HG03571 (cell line): ENCODE measurements at regions not wholly inside any gene's neighbourhood (a gene's known extent, or its start where the extent isn't known, plus 50 kb on each side); places are given as distances from the start of the nearest gene placed in this dataset.

Experiments used
- ATAC-seq: cut with Tn5 transposase; IDR thresholded peaks from one replicate; pipeline ENCODE4 v1.9.1; 2021; ENCODE audit not compliant: unreplicated experiment

DNA sequence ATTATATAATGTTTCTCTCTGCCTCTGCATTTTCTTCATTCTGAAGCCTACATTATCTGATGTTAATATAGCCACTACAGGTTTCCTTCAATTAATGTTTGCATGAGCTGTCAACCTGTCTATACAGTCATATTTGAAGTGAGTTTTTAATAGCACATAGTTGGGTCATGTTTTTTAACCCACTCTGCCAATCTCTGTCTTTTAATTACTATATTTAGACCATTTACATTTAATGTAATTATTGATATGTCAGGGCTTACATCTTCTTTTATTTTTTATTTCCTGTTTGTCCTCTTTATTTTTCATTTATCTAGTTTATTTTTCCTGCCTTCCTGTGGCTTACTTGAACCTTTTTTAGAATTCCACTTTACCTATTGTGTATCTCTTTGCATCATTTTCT lies 124.3 kb upstream of the PDE1C start:
- no peak for ATAC-seq

DNA sequence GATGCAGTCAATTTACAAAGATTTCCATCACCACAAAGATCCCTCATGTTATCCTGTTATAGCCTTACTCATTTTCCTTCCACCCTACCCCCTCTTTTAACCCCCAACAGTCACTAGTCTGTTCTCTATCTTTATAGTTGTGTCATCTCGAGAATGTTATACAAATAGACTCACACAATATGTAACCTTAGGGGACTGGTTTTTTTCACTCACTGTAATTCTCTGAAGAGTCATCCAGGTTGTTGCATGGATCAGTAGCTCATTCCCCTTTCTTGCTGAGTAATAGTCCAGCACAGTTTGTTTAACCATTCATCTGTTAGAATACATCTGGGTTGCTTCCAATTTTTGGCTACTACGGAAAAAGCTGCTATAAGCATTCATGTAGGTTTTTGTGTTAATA lies 121.1 kb upstream of the PDE1C start:
- ATAC-seq = no peak

DNA sequence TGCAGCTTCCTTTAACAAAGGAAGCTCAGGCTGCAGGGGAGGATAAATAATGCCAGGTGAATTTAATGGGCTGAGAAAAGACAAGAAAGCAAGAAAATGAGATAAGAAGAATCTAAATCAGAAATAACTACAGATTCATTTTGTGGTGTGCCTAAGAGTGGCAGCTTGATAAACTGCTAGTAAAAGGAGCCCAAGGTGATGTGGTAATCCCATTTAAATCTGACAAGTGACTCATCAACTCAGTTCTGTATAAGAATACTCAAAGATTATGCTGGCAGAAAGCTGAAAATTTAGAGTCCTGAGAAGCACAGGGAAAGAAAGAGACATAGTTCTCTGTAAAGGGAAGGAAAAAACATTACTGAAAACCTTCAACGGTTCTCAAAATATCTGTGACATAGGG lies 109.4 kb upstream of the PDE1C start:
- ATAC-seq = no peak

DNA sequence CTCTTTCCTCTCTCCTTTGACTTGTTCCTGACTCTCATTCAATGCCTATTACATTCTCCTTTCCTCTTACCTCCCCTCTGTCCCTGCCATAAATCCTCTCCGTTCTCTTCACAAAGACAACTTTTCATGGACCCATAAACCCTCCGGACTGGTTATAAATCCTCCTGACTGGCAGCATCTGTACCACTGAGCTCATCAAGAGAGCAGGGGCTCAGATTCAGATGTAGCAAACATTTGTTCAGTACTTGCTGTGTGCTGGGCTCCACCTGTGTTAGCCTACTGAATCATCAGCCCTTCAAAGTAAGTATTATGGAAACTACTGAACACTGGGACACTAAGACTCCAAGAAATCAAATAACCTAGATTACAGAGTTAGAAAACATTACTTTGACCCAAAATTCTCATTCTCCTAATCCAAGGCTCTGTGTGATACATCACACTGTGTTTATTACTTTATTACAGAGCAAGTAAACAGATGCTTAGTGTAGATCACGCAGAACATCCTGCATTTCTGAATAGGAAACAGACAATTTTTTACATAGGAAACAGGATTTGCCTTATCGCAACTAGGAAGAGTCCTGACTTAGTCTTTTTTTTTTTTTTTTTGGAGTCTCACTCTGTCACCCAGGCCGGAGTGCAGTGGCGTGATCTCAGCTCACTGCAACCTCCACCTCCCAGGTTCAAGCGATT lies 108.6 kb upstream of the PDE1C start:
- no peak for ATAC-seq

DNA sequence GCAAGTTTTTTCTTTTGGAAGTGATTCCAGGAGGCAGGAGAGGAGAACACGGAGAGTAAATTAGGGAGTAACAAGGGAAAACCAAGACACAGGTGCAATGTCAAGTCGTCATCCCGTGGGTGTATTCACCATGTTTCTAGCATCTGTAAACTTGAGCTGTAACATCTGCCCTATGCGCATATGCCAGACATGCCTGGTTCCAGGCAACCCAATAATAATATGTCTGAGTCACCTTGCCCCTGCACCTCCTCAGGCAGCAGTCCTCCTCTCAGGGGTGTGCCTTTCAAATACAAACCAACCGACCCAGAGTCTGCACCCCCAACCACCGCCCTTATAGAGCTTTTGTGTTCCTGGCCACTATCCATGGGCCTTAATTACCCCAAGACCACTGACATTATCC lies 107.0 kb upstream of the PDE1C start:
- ATAC-seq = no peak

DNA sequence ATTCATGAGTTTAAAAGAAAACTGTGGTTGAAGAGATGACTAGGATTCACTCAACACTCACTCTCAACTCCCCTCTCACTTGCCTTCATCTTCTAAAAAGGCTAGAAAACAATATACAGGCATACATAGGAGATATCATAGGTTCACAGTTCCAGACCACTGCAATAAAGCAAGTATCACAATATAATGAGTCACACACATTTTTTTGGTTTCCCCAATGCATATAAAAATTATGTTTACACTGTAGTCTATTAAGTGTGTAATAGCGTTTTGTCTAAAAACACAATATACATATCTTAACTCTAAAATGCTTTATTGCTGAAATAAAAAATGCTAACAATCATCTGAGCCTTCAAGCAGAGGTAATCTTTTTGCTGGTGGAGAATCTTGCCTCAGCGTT lies 104.9 kb upstream of the PDE1C start:
- no peak for ATAC-seq

DNA sequence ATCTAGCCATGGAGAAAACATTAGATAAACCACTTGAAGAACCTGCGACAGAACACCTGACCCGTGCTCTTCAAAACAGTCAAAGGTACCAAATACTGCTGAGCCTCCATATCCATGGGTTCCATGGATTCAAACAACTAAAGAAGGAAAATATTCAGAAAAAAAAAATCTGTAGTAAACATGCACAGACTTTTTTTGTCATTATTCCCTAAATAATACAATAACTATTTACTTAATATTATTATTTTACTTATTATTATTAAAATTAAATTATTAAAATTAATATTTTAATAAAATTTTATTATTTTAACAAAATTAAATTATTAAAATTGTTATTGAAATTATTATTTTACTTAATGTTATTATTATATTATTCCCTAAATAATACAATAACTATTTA lies 101.0 kb upstream of the PDE1C start:
- no peak for ATAC-seq

DNA sequence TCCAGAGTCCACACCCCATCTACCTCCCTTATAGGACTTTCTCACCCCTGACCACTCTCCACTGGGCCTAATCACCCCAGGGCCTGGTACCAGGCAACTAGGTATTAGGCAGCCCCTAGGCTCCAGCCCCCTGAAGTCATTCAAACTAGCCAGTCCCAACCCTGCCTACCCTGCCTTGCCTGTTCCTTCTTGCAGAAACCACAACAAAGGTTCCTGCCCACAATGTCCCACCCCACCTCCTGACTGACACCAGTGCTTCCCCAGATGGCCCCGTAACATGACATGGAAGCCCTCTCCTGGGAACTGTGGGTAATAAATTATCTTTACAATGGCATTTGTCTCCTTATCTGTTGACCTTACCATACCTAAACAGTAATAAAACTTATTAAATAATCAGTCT lies 100.6 kb upstream of the PDE1C start:
- ATAC-seq = no peak

DNA sequence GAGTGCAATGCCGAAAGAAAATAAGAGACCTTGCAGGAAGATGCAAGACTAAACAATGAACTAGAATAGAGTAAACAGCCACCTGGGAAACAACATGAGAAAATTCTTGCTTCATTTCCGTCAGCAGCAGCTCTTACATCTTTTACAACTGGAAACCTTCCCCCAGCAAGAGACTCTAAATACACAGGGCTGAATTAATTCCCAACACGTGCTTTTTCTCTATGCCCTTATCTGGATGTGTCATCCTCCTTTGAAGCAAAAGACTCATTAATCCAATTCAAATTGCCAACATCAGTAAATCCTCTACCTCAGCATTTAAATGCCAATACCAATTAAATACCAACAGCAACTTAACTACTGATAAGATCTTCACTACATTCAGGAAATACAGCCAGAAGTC lies 99.0 kb upstream of the PDE1C start:
- ATAC-seq = no peak

DNA sequence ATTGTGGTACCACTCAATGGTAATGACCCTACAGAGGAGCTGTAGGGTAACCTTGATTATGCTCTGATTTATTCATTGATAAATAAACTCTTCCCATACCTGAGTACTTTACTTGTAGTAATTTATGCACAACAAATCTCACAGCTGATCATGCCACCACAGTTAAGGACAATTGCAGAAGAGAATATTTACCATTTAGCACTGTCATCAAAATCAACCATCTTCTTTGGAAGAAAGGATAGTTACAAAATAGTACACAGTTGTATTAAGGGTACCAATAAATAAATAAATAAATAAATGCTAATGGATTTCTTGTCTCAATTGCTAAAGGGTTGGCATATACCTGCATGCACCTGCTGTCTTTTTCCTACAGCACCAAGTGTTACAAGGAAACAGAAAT lies 97.6 kb upstream of the PDE1C start:
- ATAC-seq = no peak

DNA sequence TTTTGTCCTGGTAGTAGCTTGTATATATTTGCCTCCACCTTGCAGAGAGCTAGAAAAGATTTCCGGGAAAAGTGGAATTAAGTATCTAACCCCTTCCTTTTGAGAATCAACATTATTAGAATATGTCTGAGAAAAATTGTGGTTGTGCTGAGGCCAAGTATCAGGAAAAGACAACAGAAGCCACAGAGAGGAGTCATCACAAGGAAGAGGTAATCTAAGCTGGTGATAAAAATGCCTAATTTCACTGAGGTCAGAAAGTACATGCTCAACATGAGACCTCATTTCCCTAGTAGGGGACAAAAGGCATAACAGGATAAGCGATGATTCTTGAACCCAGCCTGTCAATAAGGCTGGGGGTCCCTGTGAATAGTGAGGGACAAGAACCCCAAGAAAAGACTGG lies 97.0 kb upstream of the PDE1C start:
- ATAC-seq = no peak

DNA sequence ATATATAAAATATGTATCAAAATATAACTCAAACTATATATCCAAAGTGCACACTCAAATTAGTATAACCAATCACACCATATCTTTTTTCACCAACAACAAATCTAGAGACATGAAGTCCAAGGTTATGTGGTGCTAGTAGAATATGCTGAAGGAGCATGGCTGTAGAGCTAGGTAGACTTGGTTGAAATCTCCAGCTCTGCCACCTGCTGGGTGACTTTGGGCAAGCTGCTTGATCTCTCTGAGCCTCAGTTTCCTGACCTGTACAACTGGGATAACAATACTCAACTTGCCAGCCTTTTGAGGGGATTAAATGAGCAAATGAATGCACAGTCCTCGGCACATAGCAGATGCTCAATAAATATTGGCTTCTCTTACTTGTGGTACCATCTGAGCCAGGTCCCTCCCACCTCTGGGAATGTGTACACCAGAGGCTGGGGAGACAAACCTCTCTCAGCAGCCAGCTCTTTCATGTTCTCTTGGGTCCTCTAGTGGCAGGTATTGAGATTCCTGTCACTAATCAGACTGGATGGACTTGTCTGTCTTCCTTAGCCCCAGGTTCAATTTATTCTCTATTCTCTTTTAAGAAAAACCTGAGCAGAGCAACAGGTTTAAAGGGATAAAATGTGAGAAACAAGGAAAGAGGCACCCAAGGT lies 94.3 kb upstream of the PDE1C start:
- ATAC-seq = no peak

DNA sequence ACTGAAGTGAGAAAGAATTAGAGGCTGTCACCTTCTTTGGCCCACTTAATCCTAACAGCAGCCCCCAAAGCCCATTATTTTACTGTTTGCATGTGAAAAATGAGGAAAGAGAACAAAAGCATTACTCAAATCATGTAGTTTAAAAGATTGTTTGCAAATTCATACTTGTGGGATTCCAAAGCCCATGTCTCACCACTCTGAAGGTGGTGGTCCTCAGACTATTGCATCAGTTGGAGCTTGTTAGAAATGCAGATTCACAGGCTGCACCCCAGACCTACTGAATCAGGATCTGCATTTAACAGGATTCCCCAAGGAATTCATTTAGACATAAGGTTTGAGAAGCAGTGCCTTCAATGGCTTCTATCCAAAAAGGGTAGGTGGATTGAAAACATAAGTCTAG lies 93.7 kb upstream of the PDE1C start:
- ATAC-seq = no peak

DNA sequence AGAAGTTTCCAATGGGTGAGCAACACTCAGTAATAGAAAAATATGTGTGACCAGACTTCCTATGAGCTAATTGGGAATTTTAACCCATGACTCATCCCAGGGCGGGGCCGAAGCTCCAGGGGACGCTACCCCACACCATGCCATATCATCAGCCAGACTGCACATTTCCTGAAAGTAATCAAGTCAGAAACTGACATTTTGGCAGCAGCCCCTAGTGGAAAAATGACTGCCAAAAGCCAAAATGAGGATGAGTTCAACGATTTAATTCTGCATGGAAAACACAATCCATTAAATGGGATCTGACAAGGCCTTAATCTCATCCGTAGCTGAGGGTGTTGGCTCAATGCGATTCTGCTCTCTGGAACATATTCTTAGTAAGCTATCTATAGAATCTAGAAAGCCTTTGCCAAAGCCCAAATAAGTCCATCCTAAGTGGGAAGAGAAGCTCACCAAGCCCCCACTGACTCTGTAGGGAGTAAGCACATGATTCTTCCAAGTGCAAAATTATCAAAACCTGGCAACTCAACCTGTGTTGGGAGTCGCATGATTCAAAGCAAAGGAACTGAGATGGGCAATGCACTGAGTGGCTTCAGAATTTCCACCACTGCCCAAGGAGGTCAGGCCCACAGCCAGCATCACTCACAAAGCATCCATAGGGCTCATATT lies 93.1 kb upstream of the PDE1C start:
- no peak for ATAC-seq

DNA sequence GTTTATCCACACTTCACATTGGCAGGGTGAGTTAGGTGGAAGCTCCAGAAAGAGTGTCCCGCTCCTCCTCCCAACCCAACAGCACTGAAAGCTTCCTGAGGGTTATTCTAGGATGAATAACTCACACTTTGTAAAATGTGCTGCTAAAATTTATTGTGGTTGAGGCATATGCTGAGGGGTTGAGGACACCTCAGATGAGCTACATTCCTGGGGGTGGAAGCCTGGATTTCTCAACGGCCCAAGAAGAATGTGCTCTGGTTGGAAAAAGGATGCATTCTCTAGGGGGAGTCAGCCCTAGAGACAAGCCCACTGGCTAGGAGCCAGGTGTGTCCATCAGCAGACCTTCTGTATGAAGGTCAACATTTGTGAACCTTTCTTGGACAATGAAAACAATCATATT lies 91.5 kb upstream of the PDE1C start:
- no peak for ATAC-seq

DNA sequence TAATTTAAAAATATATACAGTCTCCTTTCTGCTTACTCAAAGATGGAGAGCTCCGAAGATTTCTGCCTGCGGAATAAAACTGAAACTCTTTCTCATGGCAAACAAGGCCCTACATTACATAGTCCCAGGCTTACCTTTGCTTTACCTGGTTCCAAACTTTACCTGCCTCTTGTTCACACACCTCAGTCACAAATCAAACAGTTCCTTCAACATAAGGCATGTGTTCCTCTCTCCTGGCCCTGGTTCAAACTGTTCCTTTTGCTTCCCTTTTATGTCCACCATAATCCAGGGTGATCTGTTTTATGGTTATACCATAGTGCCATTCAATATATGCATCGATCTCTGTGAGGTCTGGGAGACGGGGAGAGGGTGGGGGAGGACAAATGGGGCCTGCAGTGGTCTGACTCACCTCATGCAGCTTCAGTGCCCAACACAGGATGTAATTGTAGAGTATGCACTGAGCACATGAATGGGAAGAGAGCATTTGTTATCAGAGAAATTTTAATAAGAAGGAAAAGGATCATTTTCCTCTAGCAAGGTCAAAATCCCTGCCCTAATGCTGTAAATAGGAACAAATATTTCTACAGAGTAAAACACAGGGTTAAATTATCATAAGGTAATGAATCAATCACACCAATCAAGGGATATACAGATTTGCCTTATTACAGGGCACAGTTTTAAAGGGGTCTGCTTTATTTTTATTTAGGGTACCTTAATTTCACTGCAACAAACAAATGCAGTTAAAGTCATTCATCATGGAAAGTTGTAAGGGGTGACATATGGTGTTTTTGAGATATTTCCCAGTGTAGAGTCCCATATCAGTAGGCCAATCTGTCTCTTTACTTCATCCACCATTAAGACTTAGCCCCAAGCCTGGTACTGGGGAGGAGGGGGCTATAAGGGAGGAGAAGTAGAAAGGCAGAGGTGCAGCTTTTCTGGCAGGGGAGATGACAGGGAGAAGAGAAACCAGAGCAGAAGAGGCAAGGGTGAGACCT lies 88.8 kb upstream of the PDE1C start:
- ATAC-seq = no peak

DNA sequence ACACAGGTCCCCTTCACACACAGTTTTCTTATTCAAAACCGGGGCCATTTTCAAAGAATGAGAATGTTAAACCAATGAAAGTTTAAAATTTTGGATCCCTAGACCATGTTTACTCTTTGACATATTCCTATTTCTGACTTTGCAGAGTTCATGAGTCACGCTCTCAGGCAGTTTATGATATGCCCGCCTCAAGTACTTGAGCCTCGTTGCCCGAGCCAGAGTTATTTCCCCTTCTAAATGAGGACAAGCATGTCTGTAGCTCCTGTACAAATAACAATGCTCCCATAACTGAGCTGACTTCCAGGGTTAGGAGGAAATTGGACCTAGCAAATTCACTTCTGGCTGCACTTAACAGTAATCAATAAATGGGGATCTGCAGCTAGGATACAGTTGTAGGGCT lies 87.9 kb upstream of the PDE1C start:
- no peak for ATAC-seq

DNA sequence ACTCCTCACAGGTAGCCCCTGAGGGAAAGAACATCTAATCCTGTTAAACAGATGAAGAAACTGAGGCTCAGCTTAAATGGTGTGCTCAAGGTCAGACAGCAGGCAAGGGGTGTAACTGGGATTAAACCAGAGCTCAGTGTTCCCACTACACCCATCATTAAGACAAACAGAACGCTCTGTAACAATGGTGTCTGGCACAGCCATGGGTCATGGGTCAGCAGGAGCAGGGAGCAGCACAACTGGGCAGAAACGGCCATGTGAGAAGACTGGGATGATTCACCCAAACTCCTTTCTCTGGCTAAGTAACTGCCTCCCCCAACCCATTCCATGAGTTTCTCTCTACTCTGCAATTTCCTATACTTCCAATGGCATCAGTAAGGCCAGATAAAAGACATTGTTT lies 85.5 kb upstream of the PDE1C start:
- ATAC-seq = no peak

DNA sequence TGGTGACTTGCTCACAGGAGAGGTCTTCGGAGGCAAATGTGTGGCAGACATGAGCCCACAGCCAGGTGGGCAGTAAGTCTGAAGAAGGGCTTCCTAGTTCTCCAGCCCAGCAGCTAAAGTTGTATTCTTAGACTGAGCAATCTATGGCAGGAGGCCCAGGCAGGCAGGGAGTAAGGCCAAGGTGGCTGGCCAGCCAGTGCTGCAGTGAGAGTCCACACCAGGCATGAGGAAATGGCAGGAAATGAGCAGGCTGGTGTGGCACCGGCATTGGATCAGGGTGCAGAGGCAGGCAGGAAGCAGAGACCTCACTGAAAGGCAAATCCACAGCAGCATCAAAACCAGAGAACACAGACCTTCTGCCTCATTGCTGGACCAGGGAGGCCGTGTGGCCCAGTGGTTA lies 84.6 kb upstream of the PDE1C start:
- ATAC-seq = no peak

DNA sequence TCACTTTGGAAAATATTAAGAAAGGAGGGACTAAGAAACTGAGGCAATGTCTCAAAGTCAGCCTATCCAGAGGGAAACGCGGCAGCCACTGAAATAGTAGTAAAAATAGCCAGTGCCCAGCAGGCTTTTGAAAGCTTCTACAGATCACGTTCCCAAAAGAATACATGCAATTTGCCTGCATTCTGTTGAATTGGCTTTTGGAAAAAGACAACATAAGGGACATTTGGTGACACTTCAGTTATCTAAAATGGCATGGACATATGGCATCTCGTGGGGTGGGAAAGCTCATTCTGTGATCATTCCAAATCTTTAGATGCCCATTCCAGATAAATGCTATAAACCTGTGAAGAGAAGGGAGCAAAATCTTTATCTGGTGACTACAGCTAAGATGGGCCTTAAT lies 82.8 kb upstream of the PDE1C start:
- no peak for ATAC-seq

DNA sequence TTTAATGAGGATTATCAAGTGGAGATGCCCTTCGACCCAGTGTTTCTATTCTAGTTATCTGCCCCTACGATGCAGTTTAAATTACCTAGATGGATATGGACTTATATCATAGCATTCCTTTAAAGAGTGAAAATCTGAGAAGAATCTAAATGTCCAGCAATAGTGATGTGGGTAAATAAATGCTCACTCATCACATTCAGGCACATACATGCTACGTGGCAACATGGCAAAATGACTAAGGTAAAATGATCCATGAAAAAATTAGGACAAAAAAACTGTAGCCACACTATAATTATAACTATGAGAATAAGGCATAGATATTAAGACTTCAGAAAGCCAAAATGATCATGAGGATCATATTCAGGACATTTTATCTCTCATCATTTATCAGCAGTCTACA lies 82.4 kb upstream of the PDE1C start:
- ATAC-seq = no peak
